Breast epithelium (tissue), 3 donors: ENCODE measurements at regions not wholly inside any gene's neighbourhood (a gene's known extent, or its start where the extent isn't known, plus 50 kb on each side); places are given as distances from the start of the nearest gene placed in this dataset.

Experiments
- POLR2A ChIP-seq: fragments of 450-650 bp; IDR thresholded peaks from one replicate; pipeline ENCODE4 v1.6.1; 2016; ENCODE audit warnings: antibody characterized with exemption, mild to moderate bottlenecking, moderate library complexity
- TF ChIP-seq, protein P1 (sequence below), 3 donors: fragments of 450-650 bp; IDR thresholded peaks; one replicate each; pipeline ENCODE4 v1.5.1; 2016 to 2017; ENCODE audit warnings: antibody characterized with exemption in 3 of 3, mild to moderate bottlenecking in 3 of 3, moderate library complexity in 3 of 3

DNA sequence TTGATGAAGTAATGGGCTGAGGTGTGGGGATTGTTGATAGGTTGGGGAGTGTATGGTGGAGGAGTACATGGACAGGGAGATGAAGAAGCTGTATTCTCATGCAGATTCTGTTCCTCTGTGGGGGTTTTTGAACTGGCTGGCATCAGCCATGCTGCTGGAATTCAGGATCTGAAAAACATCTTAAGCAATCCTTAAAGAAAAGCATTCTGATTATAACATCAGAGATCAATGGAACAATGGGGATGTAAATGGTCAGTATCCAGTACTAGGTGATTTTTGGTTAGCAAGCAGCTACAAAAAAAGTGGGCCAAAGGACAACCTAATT, 247.5 kb upstream of the GALNT17 start:
- TF ChIP-seq, protein P1, sequence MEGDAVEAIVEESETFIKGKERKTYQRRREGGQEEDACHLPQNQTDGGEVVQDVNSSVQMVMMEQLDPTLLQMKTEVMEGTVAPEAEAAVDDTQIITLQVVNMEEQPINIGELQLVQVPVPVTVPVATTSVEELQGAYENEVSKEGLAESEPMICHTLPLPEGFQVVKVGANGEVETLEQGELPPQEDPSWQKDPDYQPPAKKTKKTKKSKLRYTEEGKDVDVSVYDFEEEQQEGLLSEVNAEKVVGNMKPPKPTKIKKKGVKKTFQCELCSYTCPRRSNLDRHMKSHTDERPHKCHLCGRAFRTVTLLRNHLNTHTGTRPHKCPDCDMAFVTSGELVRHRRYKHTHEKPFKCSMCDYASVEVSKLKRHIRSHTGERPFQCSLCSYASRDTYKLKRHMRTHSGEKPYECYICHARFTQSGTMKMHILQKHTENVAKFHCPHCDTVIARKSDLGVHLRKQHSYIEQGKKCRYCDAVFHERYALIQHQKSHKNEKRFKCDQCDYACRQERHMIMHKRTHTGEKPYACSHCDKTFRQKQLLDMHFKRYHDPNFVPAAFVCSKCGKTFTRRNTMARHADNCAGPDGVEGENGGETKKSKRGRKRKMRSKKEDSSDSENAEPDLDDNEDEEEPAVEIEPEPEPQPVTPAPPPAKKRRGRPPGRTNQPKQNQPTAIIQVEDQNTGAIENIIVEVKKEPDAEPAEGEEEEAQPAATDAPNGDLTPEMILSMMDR (IDR thresholded peaks at IDR 0.05), result no peak
- TF ChIP-seq POLR2A, result no peak
